CD8-positive, alpha-beta memory T cell (primary cell): ENCODE measurements at regions not wholly inside any gene's neighbourhood (a gene's known extent, or its start where the extent isn't known, plus 50 kb on each side); places are given as distances from the start of the nearest gene placed in this dataset.

Source experiments
- CTCF ChIA-PET: fragments of 350-600 bp; sonication (Branson Sonifier 250); formaldehyde crosslinking; loops from one replicate; lab custom pipeline; 2021; ENCODE audit warnings: antibody characterized with exemption; lab: Charles Lee
- POLR2A ChIA-PET: fragments of 350-600 bp; sonication (Branson Sonifier 250); formaldehyde crosslinking; loops from one replicate; lab custom pipeline; 2021; ENCODE audit warnings: antibody characterized with exemption; lab: Charles Lee
- DNase-seq, 5 donors: peaks; one replicate each; pipeline versions ENCODE4 v3.0.0 to v3.0.0-alpha.2; 2020 to 2022; ENCODE audit warnings: mixed read lengths in 1 of 5
- H3K27ac ChIP-seq: one replicate; pipeline ENCODE4 v1.7.0; 2013; ENCODE audit warnings: low read depth, mild to moderate bottlenecking, low read length, moderate library complexity
- H3K27me3 ChIP-seq: 2 replicates; pipeline ENCODE4 v1.7.0; 2013; ENCODE audit warnings: low read length, mild to moderate bottlenecking; ENCODE audit not compliant: insufficient read depth, poor library complexity, severe bottlenecking
- H3K36me3 ChIP-seq: 2 replicates; pipeline ENCODE4 v1.7.0; 2013; ENCODE audit warnings: mild to moderate bottlenecking, low read length, moderate library complexity; ENCODE audit not compliant: insufficient read depth
- H3K4me1 ChIP-seq: 2 replicates; pipeline ENCODE4 v1.7.0; 2013; ENCODE audit warnings: mild to moderate bottlenecking, low read length, moderate library complexity; ENCODE audit not compliant: insufficient read depth
- H3K4me3 ChIP-seq: 2 replicates; pipeline ENCODE4 v1.7.0; 2013; ENCODE audit warnings: mild to moderate bottlenecking, low read length
- H3K9me3 ChIP-seq: 2 replicates; pipeline ENCODE4 v1.7.0; 2013; ENCODE audit warnings: mild to moderate bottlenecking, low read length
- H3K27ac Mint-ChIP-seq, 8 donors: one replicate each; pipeline ENCODE4 v1.8.0; 2020 to 2021; ENCODE audit warnings: mixed read lengths in 8 of 8, mild to moderate bottlenecking in 6 of 8, inconsistent platforms in 3 of 8, moderate library complexity in 3 of 8
- H3K27me3 Mint-ChIP-seq, 2 donors: one replicate each; pipeline ENCODE4 v1.8.0; 2020 to 2021; ENCODE audit warnings: mixed read lengths in 2 of 2, mild to moderate bottlenecking in 1 of 2, moderate library complexity in 1 of 2
- H3K36me3 Mint-ChIP-seq, 3 donors: one replicate each; pipeline ENCODE4 v1.8.0; 2020 to 2021; ENCODE audit warnings: mixed read lengths in 3 of 3, inconsistent platforms in 1 of 3, mild to moderate bottlenecking in 1 of 3
- H3K4me1 Mint-ChIP-seq, 3 donors: one replicate each; pipeline ENCODE4 v1.8.0; 2020 to 2021; ENCODE audit warnings: mixed read lengths in 3 of 3, inconsistent platforms in 1 of 3, mild to moderate bottlenecking in 1 of 3
- H3K4me3 Mint-ChIP-seq, 7 donors: one replicate each; pipeline ENCODE4 v1.8.0; 2020 to 2021; ENCODE audit warnings: mixed read lengths in 7 of 7, mild to moderate bottlenecking in 6 of 7, moderate library complexity in 4 of 7, inconsistent platforms in 2 of 7
- H3K9me3 Mint-ChIP-seq, 5 donors: one replicate each; pipeline ENCODE4 v1.8.0; 2020 to 2022; ENCODE audit warnings: mixed read lengths in 5 of 5, mild to moderate bottlenecking in 3 of 5, moderate library complexity in 2 of 5, inconsistent platforms in 1 of 5

GRCh38 chr11:41963406-41963805, 504.0 kb upstream of the LRRC4C start:
- Histone ChIP-seq H3K4me3 (no peak overlapping the region), H3K36me3 (no peaks in the 10 kb centered on the region), H3K27ac (no peak overlapping the region), H3K9me3 (no peaks in the 10 kb centered on the region), H3K27me3 (no peaks in the 10 kb centered on the region), H3K4me1 (no peaks in the 10 kb centered on the region)
- DNase-seq: no peak
- Mint-ChIP-seq H3K9me3 (peaks cover 0 to 48% (median 12%) of the 10 kb centered on the region in 5 donors), H3K36me3 (no peaks in the 10 kb centered on the region), H3K4me3 (no peak overlapping the region), H3K27ac (no peak overlapping the region), H3K4me1 (no peaks in the 10 kb centered on the region), H3K27me3 (no peaks in the 10 kb centered on the region)
- ChIA-PET POLR2A (no interaction called here), CTCF (no interaction called here)

GRCh38 chr11:41970681-41971080, 511.2 kb upstream of the LRRC4C start:
- Mint-ChIP-seq H3K4me3 (no peak overlapping the region), H3K9me3 (peaks cover 5 to 30% (median 15%) of the 10 kb centered on the region in 5 donors), H3K4me1 (no peaks in the 10 kb centered on the region), H3K36me3 (no peaks in the 10 kb centered on the region), H3K27me3 (no peaks in the 10 kb centered on the region), H3K27ac (no peak overlapping the region)
- Histone ChIP-seq H3K4me3 (no peak overlapping the region), H3K36me3 (no peaks in the 10 kb centered on the region), H3K4me1 (no peaks in the 10 kb centered on the region), H3K27ac (no peak overlapping the region), H3K9me3 (no peaks in the 10 kb centered on the region), H3K27me3 (no peaks in the 10 kb centered on the region)
- no peak for DNase-seq
- ChIA-PET POLR2A (no interaction called here), CTCF (no interaction called here)

DNA sequence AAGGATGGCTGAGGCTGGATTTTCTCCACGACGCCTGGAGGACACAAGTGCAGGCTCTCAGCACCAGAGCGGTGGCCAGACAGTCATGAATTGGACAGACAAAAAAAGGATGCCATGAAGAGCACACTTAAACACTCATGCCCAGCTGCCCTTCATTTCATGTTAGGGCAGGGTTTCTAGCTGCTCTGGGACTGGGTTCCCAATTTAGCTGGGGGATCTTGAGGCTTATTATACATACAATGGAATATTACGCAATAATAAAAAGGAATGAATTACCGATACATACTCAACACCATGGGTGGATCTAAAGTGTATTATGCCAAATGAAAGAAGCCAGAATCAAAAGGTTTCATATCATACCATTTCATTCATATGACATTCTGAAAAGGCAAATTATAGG, 512.1 kb upstream of the LRRC4C start:
- no peak for DNase-seq
- ChIA-PET POLR2A (no interaction called here), CTCF (no interaction called here)
- Mint-ChIP-seq H3K27ac (no peak overlapping the region), H3K36me3 (no peaks in the 10 kb centered on the region), H3K4me3 (no peak overlapping the region), H3K27me3 (no peaks in the 10 kb centered on the region), H3K4me1 (no peaks in the 10 kb centered on the region), H3K9me3 (peaks cover 5 to 33% (median 15%) of the 10 kb centered on the region in 5 donors)
- H3K27me3 ChIP-seq: no peaks in the 10 kb centered on the region
- H3K36me3 ChIP-seq: no peaks in the 10 kb centered on the region
- no peak overlapping the region for H3K27ac ChIP-seq
- no peaks in the 10 kb centered on the region for H3K4me1 ChIP-seq
- H3K4me3 ChIP-seq: no peak overlapping the region
- no peaks in the 10 kb centered on the region for H3K9me3 ChIP-seq

- H3K4me3 ChIP-seq: no peak overlapping the region
- POLR2A ChIA-PET: no interaction called here
- no peaks in the 10 kb centered on the region for H3K27me3 ChIP-seq
- Mint-ChIP-seq H3K27ac (no peak overlapping the region), H3K9me3 (peaks cover 7 to 28% (median 19%) of the 10 kb centered on the region in 5 donors), H3K4me1 (no peaks in the 10 kb centered on the region), H3K27me3 (no peaks in the 10 kb centered on the region), H3K4me3 (no peak overlapping the region), H3K36me3 (no peaks in the 10 kb centered on the region)
- H3K9me3 ChIP-seq: no peaks in the 10 kb centered on the region
- DNase-seq: no peak
- no peaks in the 10 kb centered on the region for H3K36me3 ChIP-seq
- CTCF ChIA-PET: no interaction called here
- H3K4me1 ChIP-seq: no peaks in the 10 kb centered on the region
- no peak overlapping the region for H3K27ac ChIP-seq
These were observed 519.5 kb upstream of the LRRC4C start for GRCh38 chr11:41978945-41979344.

- Mint-ChIP-seq H3K27ac (no peak overlapping the region), H3K4me3 (no peak overlapping the region), H3K36me3 (no peaks in the 10 kb centered on the region), H3K4me1 (no peaks in the 10 kb centered on the region), H3K27me3 (no peaks in the 10 kb centered on the region), H3K9me3 (peaks cover 2 to 28% (median 16%) of the 10 kb centered on the region in 5 donors)
- no peaks in the 10 kb centered on the region for H3K9me3 ChIP-seq
- H3K27me3 ChIP-seq: no peaks in the 10 kb centered on the region
- no peaks in the 10 kb centered on the region for H3K4me1 ChIP-seq
- ChIA-PET CTCF (no interaction called here), POLR2A (no interaction called here)
- no peak for DNase-seq
- no peak overlapping the region for H3K27ac ChIP-seq
- H3K4me3 ChIP-seq: no peak overlapping the region
- no peaks in the 10 kb centered on the region for H3K36me3 ChIP-seq
These were observed 521.3 kb upstream of the LRRC4C start for GRCh38 chr11:41980741-41981140.

DNA sequence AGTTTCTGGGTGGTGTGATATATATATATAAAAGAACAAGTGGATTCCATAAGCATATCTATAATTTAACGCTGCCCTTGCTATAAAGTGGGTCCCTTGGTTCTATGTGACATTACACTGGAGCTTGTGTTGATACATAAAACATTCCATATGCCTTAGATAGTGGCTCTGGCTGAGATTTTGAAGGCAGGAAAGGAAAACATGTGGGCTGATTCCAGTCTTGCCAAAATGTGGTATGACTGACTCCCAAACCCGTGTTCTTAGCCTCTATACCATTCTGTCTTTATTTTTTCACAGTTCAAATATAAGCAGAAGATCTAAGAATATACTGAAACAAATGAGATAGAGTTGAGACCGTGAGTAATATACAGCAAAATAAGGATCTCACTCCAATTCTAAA, 522.8 kb upstream of the LRRC4C start:
- Mint-ChIP-seq H3K4me3 (no peak overlapping the region), H3K36me3 (no peaks in the 10 kb centered on the region), H3K27ac (no peak overlapping the region), H3K27me3 (no peaks in the 10 kb centered on the region), H3K4me1 (no peaks in the 10 kb centered on the region), H3K9me3 (peaks cover 2 to 19% (median 15%) of the 10 kb centered on the region in 5 donors)
- Histone ChIP-seq H3K4me1 (no peaks in the 10 kb centered on the region), H3K27ac (no peak overlapping the region), H3K9me3 (no peaks in the 10 kb centered on the region), H3K36me3 (no peaks in the 10 kb centered on the region), H3K27me3 (no peaks in the 10 kb centered on the region), H3K4me3 (no peak overlapping the region)
- POLR2A ChIA-PET: no interaction called here
- CTCF ChIA-PET: no interaction called here
- DNase-seq: no peak

DNA sequence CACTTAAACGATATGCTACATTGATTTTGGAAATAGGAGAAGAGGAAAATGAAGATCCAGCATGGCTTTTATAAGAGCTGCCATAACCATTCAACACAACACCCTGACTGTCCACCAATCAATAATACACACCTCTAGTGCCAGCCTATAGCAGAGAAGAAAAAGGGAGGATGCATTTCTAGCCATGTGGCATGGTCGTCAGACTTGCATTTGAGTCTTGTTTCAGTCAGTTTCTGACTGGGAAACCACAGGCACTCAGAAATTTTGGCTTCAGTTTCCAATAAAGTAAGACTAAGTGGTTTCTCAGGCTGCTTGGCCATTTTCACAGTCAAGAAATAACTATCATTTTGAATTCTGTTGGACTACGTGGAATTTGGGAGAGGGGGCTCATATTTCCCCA, 523.5 kb upstream of the LRRC4C start:
- no peak overlapping the region for H3K27ac Mint-ChIP-seq
- Histone ChIP-seq H3K27me3 (no peaks in the 10 kb centered on the region), H3K4me3 (no peak overlapping the region), H3K27ac (no peak overlapping the region), H3K9me3 (no peaks in the 10 kb centered on the region), H3K36me3 (no peaks in the 10 kb centered on the region), H3K4me1 (no peaks in the 10 kb centered on the region)
- H3K9me3 Mint-ChIP-seq: peaks cover 5 to 19% (median 9%) of the 10 kb centered on the region in 5 donors
- peaks cover 0 to 2% (median 0%) of the 10 kb centered on the region in 3 donors for H3K36me3 Mint-ChIP-seq
- H3K27me3 Mint-ChIP-seq: no peaks in the 10 kb centered on the region
- ChIA-PET CTCF (no interaction called here), POLR2A (no interaction called here)
- no peak for DNase-seq
- no peaks in the 10 kb centered on the region for H3K4me1 Mint-ChIP-seq
- H3K4me3 Mint-ChIP-seq: no peak overlapping the region

GRCh38 chr11:41983475-41983874, 524.0 kb upstream of the LRRC4C start:
- no peak overlapping the region for H3K27ac Mint-ChIP-seq
- no peak for DNase-seq
- H3K4me1 ChIP-seq: no peaks in the 10 kb centered on the region
- H3K4me3 ChIP-seq: no peak overlapping the region
- H3K4me3 Mint-ChIP-seq: no peak overlapping the region
- H3K9me3 Mint-ChIP-seq: peaks cover 5 to 17% (median 9%) of the 10 kb centered on the region in 5 donors
- no peaks in the 10 kb centered on the region for H3K27me3 Mint-ChIP-seq
- ChIA-PET CTCF (no interaction called here), POLR2A (no interaction called here)
- H3K27me3 ChIP-seq: no peaks in the 10 kb centered on the region
- H3K36me3 Mint-ChIP-seq: peaks cover 0 to 2% (median 0%) of the 10 kb centered on the region in 3 donors
- H3K27ac ChIP-seq: no peak overlapping the region
- no peaks in the 10 kb centered on the region for H3K4me1 Mint-ChIP-seq
- H3K36me3 ChIP-seq: no peaks in the 10 kb centered on the region
- no peaks in the 10 kb centered on the region for H3K9me3 ChIP-seq

GRCh38 chr11:41984023-41984422, 524.6 kb upstream of the LRRC4C start:
- DNase-seq: no peak
- Histone ChIP-seq H3K4me3 (no peak overlapping the region), H3K27me3 (no peaks in the 10 kb centered on the region), H3K27ac (no peak overlapping the region), H3K9me3 (no peaks in the 10 kb centered on the region), H3K36me3 (no peaks in the 10 kb centered on the region), H3K4me1 (no peaks in the 10 kb centered on the region)
- no peak overlapping the region for H3K27ac Mint-ChIP-seq
- H3K36me3 Mint-ChIP-seq: peaks cover 0 to 2% (median 0%) of the 10 kb centered on the region in 3 donors
- H3K4me1 Mint-ChIP-seq: no peaks in the 10 kb centered on the region
- ChIA-PET CTCF (no interaction called here), POLR2A (no interaction called here)
- no peaks in the 10 kb centered on the region for H3K27me3 Mint-ChIP-seq
- no peak overlapping the region for H3K4me3 Mint-ChIP-seq
- H3K9me3 Mint-ChIP-seq: peaks cover 8 to 16% (median 10%) of the 10 kb centered on the region in 5 donors
